Skeletal muscle tissue (tissue), 3 donors: ENCODE measurements at regions not wholly inside any gene's neighbourhood (a gene's known extent, or its start where the extent isn't known, plus 50 kb on each side); places are given as distances from the start of the nearest gene placed in this dataset.
"Not testable (repeated sequence)": the region's sequence is repeated elsewhere in the genome, so short reads cannot be mapped to it uniquely, and the experiment has no call there.

ENCODE experiments used
- H3K27ac ChIP-seq: one replicate; pipeline ENCODE4 v1.7.0; 2013; ENCODE audit warnings: mild to moderate bottlenecking, low read depth, low read length, inconsistent platforms
- H3K27me3 ChIP-seq, 3 donors: one replicate each; pipeline ENCODE4 v1.7.0; 2013; ENCODE audit warnings: low read length in 3 of 3; ENCODE audit not compliant: control insufficient read depth in 3 of 3, insufficient read depth in 3 of 3
- H3K36me3 ChIP-seq, 3 donors: one replicate each; pipeline ENCODE4 v1.7.0; 2013; ENCODE audit warnings: low read length in 3 of 3; ENCODE audit not compliant: control insufficient read depth in 3 of 3, insufficient read depth in 3 of 3
- H3K4me1 ChIP-seq, 3 donors: one replicate each; pipeline ENCODE4 v1.7.0; 2013; ENCODE audit warnings: low read length in 3 of 3, mild to moderate bottlenecking in 3 of 3; ENCODE audit not compliant: control insufficient read depth in 3 of 3, insufficient read depth in 3 of 3
- H3K4me3 ChIP-seq, 3 donors: one replicate each; pipeline ENCODE4 v1.7.0; 2013; ENCODE audit warnings: low read length in 3 of 3
- H3K9ac ChIP-seq, 3 donors: one replicate each; pipeline ENCODE4 v1.7.0; 2013; ENCODE audit warnings: low read length in 3 of 3, mild to moderate bottlenecking in 3 of 3, moderate library complexity in 2 of 3, low read depth in 1 of 3
- H3K9me3 ChIP-seq, 3 donors: one replicate each; pipeline ENCODE4 v1.7.0; 2013; ENCODE audit warnings: low read length in 3 of 3; ENCODE audit not compliant: control insufficient read depth in 3 of 3
- donor health status: Osteomylitis.

GRCh38 chr22:48717076-48717810 is 1110.4 kb downstream of the BRD1 start:
- H3K27me3 ChIP-seq: peaks cover 0 to 23% (median 0%) of the 10 kb centered on the region in 3 donors
- H3K27ac ChIP-seq: no peak overlapping the region
- no peak overlapping the region for H3K9ac ChIP-seq
- H3K36me3 ChIP-seq: no peaks in the 10 kb centered on the region
- no peak overlapping the region for H3K4me3 ChIP-seq
- no peaks in the 10 kb centered on the region for H3K4me1 ChIP-seq
- H3K9me3 ChIP-seq: peaks cover 0 to 6% (median 2%) of the 10 kb centered on the region in 3 donors

- not testable (repeated sequence) for H3K4me1 ChIP-seq, H3K27ac ChIP-seq, H3K36me3 ChIP-seq, H3K4me3 ChIP-seq, H3K9me3 ChIP-seq, H3K9ac ChIP-seq
- peaks cover 0 to 23% (median 0%) of the 10 kb centered on the region in 3 donors for H3K27me3 ChIP-seq
Observed at GRCh38 chr22:48716154-48716553, 1111.5 kb downstream of the BRD1 start.

GRCh38 chr22:48715511-48715910 is 1112.2 kb downstream of the BRD1 start:
- no peaks in the 10 kb centered on the region for H3K4me1 ChIP-seq
- H3K27ac ChIP-seq: no peak overlapping the region
- peaks cover 0 to 4% (median 2%) of the 10 kb centered on the region in 3 donors for H3K9me3 ChIP-seq
- H3K36me3 ChIP-seq: no peaks in the 10 kb centered on the region
- no peak overlapping the region for H3K4me3 ChIP-seq
- peaks cover 0 to 21% (median 0%) of the 10 kb centered on the region in 3 donors for H3K27me3 ChIP-seq
- no peak overlapping the region for H3K9ac ChIP-seq

GRCh38 chr22:48714231-48714630 is 1113.4 kb downstream of the BRD1 start:
- no peak overlapping the region for H3K27ac ChIP-seq
- no peak overlapping the region for H3K9ac ChIP-seq
- no peak overlapping the region for H3K4me3 ChIP-seq
- peaks cover 0 to 29% (median 2%) of the 10 kb centered on the region in 3 donors for H3K27me3 ChIP-seq
- H3K9me3 ChIP-seq: peaks cover 0 to 2% (median 0%) of the 10 kb centered on the region in 3 donors
- no peaks in the 10 kb centered on the region for H3K36me3 ChIP-seq
- H3K4me1 ChIP-seq: no peaks in the 10 kb centered on the region

GRCh38 chr22:48713272-48714205 is 1114.1 kb downstream of the BRD1 start:
- Histone ChIP-seq H3K4me1 (no peaks in the 10 kb centered on the region), H3K9me3 (peaks cover 0 to 2% (median 0%) of the 10 kb centered on the region in 3 donors), H3K27ac (no peak overlapping the region), H3K4me3 (no peak overlapping the region), H3K27me3 (peaks cover 0 to 28% (median 2%) of the 10 kb centered on the region in 3 donors), H3K9ac (no peak overlapping the region), H3K36me3 (no peaks in the 10 kb centered on the region)

GRCh38 chr22:48712558-48713271 is 1115.0 kb downstream of the BRD1 start:
- H3K4me3 ChIP-seq: no peak overlapping the region
- no peak overlapping the region for H3K27ac ChIP-seq
- peaks cover 0 to 23% (median 2%) of the 10 kb centered on the region in 3 donors for H3K27me3 ChIP-seq
- peaks cover 0 to 2% (median 0%) of the 10 kb centered on the region in 3 donors for H3K9me3 ChIP-seq
- no peaks in the 10 kb centered on the region for H3K36me3 ChIP-seq
- H3K9ac ChIP-seq: no peak overlapping the region
- H3K4me1 ChIP-seq: no peaks in the 10 kb centered on the region

- H3K27ac ChIP-seq: no peak overlapping the region
- H3K4me1 ChIP-seq: no peaks in the 10 kb centered on the region
- H3K27me3 ChIP-seq: peaks cover 0 to 19% (median 2%) of the 10 kb centered on the region in 3 donors
- peaks cover 0 to 2% (median 0%) of the 10 kb centered on the region in 3 donors for H3K9me3 ChIP-seq
- H3K4me3 ChIP-seq: no peak overlapping the region
- no peaks in the 10 kb centered on the region for H3K36me3 ChIP-seq
- no peak overlapping the region for H3K9ac ChIP-seq
Observed at GRCh38 chr22:48711669-48712068, 1116.0 kb downstream of the BRD1 start.

GRCh38 chr22:48711031-48711431 is 1116.6 kb downstream of the BRD1 start:
- Histone ChIP-seq H3K9ac (no peak overlapping the region), H3K27me3 (peaks cover 0 to 24% (median 2%) of the 10 kb centered on the region in 3 donors), H3K4me1 (no peaks in the 10 kb centered on the region), H3K36me3 (no peaks in the 10 kb centered on the region), H3K27ac (no peak overlapping the region), H3K9me3 (peaks cover 0 to 2% (median 0%) of the 10 kb centered on the region in 3 donors), H3K4me3 (no peak overlapping the region)

- Histone ChIP-seq H3K27me3 (peaks cover 0 to 25% (median 2%) of the 10 kb centered on the region in 3 donors), H3K27ac (no peak overlapping the region), H3K4me3 (no peak overlapping the region)
Observed at GRCh38 chr22:48710410-48710809, 1117.3 kb downstream of the BRD1 start.

More at GRCh38 chr22:48710410-48710809, 1117.3 kb downstream of the BRD1 start:
- Histone ChIP-seq H3K9ac (no peak overlapping the region), H3K36me3 (no peaks in the 10 kb centered on the region), H3K4me1 (no peaks in the 10 kb centered on the region), H3K9me3 (peaks cover 0 to 2% (median 0%) of the 10 kb centered on the region in 3 donors)
